Spleen (tissue), 11 donors: ENCODE measurements at regions not wholly inside any gene's neighbourhood (a gene's known extent, or its start where the extent isn't known, plus 50 kb on each side); places are given as distances from the start of the nearest gene placed in this dataset.

Source experiments
- DNase-seq: peaks from one replicate; pipeline ENCODE4 v3.0.0-alpha.2; 2020
- H3K27ac ChIP-seq, 8 donors: fragments of 200-600 bp; sonication (generic) in 7 of 8; 1 replicate in 4 of 8; 2 replicates in 4 of 8; pipeline versions ENCODE4 v1.5.0 to v1.8.0; 2016 to 2021; ENCODE audit warnings: inconsistent platforms in 4 of 8, mild to moderate bottlenecking in 4 of 8, moderate library complexity in 1 of 8
- H3K27me3 ChIP-seq, 7 donors: fragments of 200-600 bp; sonication (generic) in 6 of 7; replicated peaks in 1 of 7; 1 replicate in 4 of 7; 2 replicates in 3 of 7; pipeline versions ENCODE4 v1.5.0 to v1.8.0; 2016 to 2021; ENCODE audit warnings: inconsistent platforms in 3 of 7, mild to moderate bottlenecking in 1 of 7
- H3K36me3 ChIP-seq, 6 donors: fragments of 200-600 bp; sonication (generic) in 5 of 6; 1 replicate in 4 of 6; 2 replicates in 2 of 6; pipeline versions ENCODE4 v1.5.0 to v1.8.0; 2016 to 2021; ENCODE audit warnings: inconsistent platforms in 2 of 6
- H3K4me1 ChIP-seq, 6 donors: fragments of 200-600 bp; sonication (generic) in 5 of 6; 1 replicate in 3 of 6; 2 replicates in 3 of 6; pipeline versions ENCODE4 v1.5.0 to v1.8.0; 2016 to 2021; ENCODE audit warnings: inconsistent platforms in 3 of 6
- H3K4me3 ChIP-seq, 8 donors: fragments of 200-600 bp; sonication (generic) in 7 of 8; 1 replicate in 4 of 8; 2 replicates in 4 of 8; pipeline versions ENCODE4 v1.5.0 to v1.8.0; 2016 to 2021; ENCODE audit warnings: inconsistent platforms in 4 of 8, mild to moderate bottlenecking in 4 of 8, moderate library complexity in 2 of 8
- H3K9me3 ChIP-seq, 8 donors: fragments of 200-600 bp; sonication (generic) in 7 of 8; 1 replicate in 4 of 8; 2 replicates in 4 of 8; pipeline versions ENCODE4 v1.5.0 to v1.8.0; 2016 to 2021; ENCODE audit warnings: inconsistent platforms in 4 of 8
- POLR2A ChIP-seq, 3 donors: fragments of 450-650 bp; IDR thresholded peaks; one replicate each; pipeline ENCODE4 v1.5.1; 2017; ENCODE audit warnings: antibody characterized with exemption in 3 of 3, mild to moderate bottlenecking in 1 of 3
- POLR2AphosphoS5 ChIP-seq, 3 donors: sonication (generic); formaldehyde crosslinking; IDR thresholded peaks; one replicate each; pipeline ENCODE4 v1.5.1; 2017; ENCODE audit warnings: antibody characterized with exemption in 3 of 3
- WGBS, 5 donors: extraction: QIAGEN DNeasy Blood & Tissue Kit in 3 of 5; methylation state at CpG; one replicate each; pipeline versions ENCODE4 v1.1.5 to v1.1.7; 2013 to 2018; 5-methylcytosine and 5-hydroxymethylcytosine counted together
- intact Hi-C: fragments of 100-400 bp; cut with DNase I; formaldehyde crosslinking; loops from one replicate; pipeline ENCODE4 v1.15.0; 2023; ENCODE audit warnings: low total_unique reads
- TF ChIP-seq, protein P1 (sequence below), 11 experiments: fragments of 200-600 bp in 7 of 11; fragments of 450-650 bp in 4 of 11; sonication (generic) in 4 of 11; IDR thresholded peaks in 8 of 11; conservative IDR thresholded peaks in 3 of 11; 1 replicate in 7 of 11; 2 replicates in 4 of 11; pipeline versions ENCODE4 v1.4.0 to v1.8.0; 2016 to 2021; ENCODE audit warnings: antibody characterized with exemption in 11 of 11, inconsistent platforms in 4 of 11, mild to moderate bottlenecking in 1 of 11
- donor health status: healthy with polysubstance abuse.
- donor health status: DM: no; HTN: no; CAD: no; lungs with moderate emphysema.
- donor health status: DM: no; HTN: no; CAD: no.
- donor health status: Bipolar disorder and iron deficiency.
- donor health status: healthy.
- donor health status: DM: no; HTN: no; CAD: no.
- donor health status: DM: yes; HTN: yes; CAD: no.

DNA sequence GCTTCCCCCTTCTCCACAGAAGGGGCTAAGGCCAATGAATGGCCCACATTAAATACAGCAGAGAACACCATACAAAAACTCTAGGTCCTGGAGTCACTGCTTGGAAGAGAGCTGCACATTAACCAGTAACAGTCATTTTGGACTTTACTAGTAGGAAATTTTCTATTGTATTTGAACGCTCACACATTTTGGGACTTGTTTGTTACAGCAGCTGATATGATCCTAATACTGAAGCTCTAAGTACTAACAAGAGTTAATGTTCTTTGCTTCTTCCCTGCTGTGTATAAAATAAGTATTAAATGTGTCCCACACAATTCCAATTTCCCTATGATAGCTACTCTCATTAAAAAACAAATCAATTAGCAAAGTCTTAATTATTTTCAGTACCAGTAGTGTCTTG lies 148.3 kb upstream of the IRX3 start:
- 86 to 96% (median 93%) methylated on average over 1 of the region's 1 CpG for WGBS, 5 donors
- no peak overlapping the region for H3K4me3 ChIP-seq
- peaks cover 0 to 20% (median under 1%) of the 10 kb centered on the region in 8 donors for H3K9me3 ChIP-seq
- no peak overlapping the region for H3K27ac ChIP-seq
- DNase-seq = no peak
- peaks cover 0 to 50% (median 3%) of the 10 kb centered on the region in 7 donors for H3K27me3 ChIP-seq
- intact Hi-C loops = no loop called here
- TF ChIP-seq POLR2AphosphoS5 (IDR thresholded peaks at IDR 0.05) (no peak), POLR2A (IDR thresholded peaks at IDR 0.05) (no peak)
- TF ChIP-seq, protein P1, sequence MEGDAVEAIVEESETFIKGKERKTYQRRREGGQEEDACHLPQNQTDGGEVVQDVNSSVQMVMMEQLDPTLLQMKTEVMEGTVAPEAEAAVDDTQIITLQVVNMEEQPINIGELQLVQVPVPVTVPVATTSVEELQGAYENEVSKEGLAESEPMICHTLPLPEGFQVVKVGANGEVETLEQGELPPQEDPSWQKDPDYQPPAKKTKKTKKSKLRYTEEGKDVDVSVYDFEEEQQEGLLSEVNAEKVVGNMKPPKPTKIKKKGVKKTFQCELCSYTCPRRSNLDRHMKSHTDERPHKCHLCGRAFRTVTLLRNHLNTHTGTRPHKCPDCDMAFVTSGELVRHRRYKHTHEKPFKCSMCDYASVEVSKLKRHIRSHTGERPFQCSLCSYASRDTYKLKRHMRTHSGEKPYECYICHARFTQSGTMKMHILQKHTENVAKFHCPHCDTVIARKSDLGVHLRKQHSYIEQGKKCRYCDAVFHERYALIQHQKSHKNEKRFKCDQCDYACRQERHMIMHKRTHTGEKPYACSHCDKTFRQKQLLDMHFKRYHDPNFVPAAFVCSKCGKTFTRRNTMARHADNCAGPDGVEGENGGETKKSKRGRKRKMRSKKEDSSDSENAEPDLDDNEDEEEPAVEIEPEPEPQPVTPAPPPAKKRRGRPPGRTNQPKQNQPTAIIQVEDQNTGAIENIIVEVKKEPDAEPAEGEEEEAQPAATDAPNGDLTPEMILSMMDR (IDR thresholded peaks at IDR 0.05 in 8 of 11, conservative IDR thresholded peaks at IDR 0.05 in 3 of 11) = no peak
- H3K36me3 ChIP-seq = no peaks in the 10 kb centered on the region
- H3K4me1 ChIP-seq = no peaks in the 10 kb centered on the region

DNA sequence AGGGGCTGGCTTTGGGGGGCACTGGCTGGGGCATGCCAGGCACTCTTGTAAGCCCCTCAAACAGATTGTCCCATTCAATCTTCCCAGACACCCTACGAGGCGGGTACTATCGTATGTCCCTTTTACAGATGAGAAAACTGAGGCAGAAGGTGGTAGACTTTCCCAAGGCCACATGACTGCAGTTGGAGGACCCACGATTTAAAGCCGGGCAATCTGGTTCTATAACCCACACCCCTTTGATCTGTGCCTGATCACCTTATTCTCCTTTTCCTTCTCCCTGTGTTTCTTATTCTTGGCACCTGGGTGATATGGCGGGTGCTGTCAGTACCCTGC lies 146.3 kb upstream of the IRX3 start:
- TF ChIP-seq POLR2AphosphoS5 (IDR thresholded peaks at IDR 0.05) (no peak), POLR2A (IDR thresholded peaks at IDR 0.05) (no peak)
- TF ChIP-seq, protein P1 (IDR thresholded peaks at IDR 0.05 in 8 of 11, conservative IDR thresholded peaks at IDR 0.05 in 3 of 11) = no peak
- 87 to 92% (median 89%) methylated on average over 6 of the region's 6 CpGs for WGBS, 5 donors
- intact Hi-C loops = no loop called here
- H3K4me1 ChIP-seq = no peaks in the 10 kb centered on the region
- no peaks in the 10 kb centered on the region for H3K36me3 ChIP-seq
- peaks cover 0 to 26% (median 2%) of the 10 kb centered on the region in 8 donors for H3K9me3 ChIP-seq
- H3K4me3 ChIP-seq = no peak overlapping the region
- DNase-seq = no peak
- H3K27me3 ChIP-seq = peaks cover 0 to 54% (median 3%) of the 10 kb centered on the region in 7 donors
- H3K27ac ChIP-seq = no peak overlapping the region

DNA sequence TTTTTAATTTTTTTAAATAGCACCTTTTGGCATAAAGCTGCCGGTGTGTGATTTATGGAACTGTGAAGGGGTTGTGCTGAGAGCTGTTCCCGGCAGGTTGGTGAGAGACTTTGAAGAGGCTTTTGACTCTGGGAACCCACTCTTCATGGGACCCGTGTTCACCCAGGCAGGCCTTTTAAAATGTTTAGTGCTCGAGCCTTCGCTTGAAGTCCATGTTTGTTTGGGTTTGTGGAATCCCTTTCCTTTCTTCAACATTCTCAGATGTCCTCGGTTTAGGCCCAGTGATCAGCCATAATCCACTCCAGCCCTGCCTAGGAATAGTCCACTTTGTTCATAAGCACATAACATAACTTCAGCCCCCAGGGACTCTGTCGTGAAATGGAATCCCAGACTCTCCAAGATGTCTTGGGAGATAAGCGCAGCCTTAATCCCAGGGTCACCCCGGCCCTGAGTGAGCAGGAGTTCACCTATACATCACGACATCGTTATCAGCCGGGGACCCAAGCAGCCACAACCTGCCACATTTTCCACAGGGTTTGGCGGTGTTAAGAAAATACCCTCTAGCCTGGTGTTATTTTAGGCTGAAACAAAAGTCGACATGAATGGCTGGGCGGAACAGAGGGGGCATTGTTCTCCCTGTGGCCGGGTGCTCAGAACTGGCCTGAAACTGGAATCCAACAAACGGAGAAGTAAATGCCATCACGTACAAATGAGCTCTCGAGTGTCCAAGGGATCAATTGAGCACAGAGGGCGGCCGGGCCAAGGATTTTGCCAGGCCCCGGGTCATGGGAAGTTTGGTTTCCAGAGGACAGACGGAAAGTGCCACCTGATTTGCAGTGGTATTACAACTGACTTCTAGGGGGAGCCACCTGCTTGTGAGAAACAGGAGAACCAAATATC lies 145.7 kb upstream of the IRX3 start:
- intact Hi-C loops = no loop called here
- WGBS, 5 donors = 50 to 59% (median 55%) methylated on average over 23 of the region's 23 CpGs
- Histone ChIP-seq H3K27me3 (peaks cover 0 to 55% (median 3%) of the 10 kb centered on the region in 7 donors), H3K27ac (no peak overlapping the region), H3K36me3 (no peaks in the 10 kb centered on the region), H3K9me3 (peaks cover 0 to 26% (median 2%) of the 10 kb centered on the region in 8 donors), H3K4me3 (no peak overlapping the region), H3K4me1 (no peaks in the 10 kb centered on the region)
- no peak for DNase-seq
- no peak for TF ChIP-seq POLR2A (IDR thresholded peaks at IDR 0.05)

DNA sequence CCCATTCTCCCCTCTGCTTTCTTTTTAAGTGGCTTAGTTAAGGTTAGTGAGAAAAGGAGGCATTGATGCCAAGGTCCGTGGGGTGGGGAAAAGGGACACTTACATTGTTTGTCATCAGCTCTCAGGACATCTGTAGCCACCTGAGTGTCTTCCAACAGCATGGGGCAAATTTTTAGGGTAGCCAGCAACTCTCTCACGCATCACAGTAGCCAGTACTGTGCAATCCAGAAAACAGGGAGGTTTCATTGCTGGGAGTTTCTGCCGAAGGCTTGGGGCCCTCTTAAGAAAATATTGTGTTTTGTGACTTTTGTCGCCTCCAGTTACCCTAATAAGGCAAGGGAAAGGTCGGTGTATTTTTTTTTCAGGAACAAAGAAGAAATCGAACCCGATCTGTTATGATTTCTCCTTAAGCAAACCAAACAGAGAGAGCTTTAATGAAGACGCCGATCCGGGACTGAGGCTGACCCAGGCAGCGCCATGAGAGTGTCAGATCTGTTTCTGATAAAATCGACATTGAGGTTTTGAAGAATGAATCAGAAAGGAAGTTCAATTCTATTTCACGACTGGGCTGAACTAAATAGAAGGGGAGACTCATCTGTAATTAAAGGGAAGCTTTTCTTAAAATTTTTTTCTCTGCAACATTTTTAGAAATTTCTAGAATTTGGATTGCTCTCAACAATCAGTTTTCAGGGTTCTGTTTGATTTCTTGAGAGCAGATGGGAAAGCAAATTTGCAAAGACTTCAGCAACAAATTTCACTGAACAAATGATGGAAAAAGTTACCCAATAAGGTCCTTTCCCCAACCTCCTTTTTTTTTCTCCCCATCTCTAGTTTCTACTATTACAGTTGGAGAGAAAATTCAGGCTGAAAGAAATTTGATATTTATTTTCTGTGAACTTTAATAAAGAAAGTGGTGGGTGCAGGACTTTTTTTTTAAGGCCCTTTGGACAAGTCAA lies 144.7 kb upstream of the IRX3 start:
- Histone ChIP-seq H3K36me3 (no peaks in the 10 kb centered on the region), H3K4me1 (no peaks in the 10 kb centered on the region), H3K4me3 (no peak overlapping the region), H3K9me3 (peaks cover 0 to 26% (median 2%) of the 10 kb centered on the region in 8 donors), H3K27ac (no peak overlapping the region), H3K27me3 (peaks cover 0 to 57% (median 3%) of the 10 kb centered on the region in 7 donors)
- intact Hi-C loops = no loop called here
- no peak for TF ChIP-seq POLR2A (IDR thresholded peaks at IDR 0.05)
- TF ChIP-seq POLR2AphosphoS5 (IDR thresholded peaks at IDR 0.05) = no peak
- TF ChIP-seq, protein P1 (IDR thresholded peaks at IDR 0.05 in 8 of 11, conservative IDR thresholded peaks at IDR 0.05 in 3 of 11) = no peak
- 28 to 38% (median 30%) methylated on average over 13 of the region's 13 CpGs for WGBS, 5 donors
- DNase-seq = no peak
